Skin epidermis (tissue), 12 donors: ENCODE measurements at regions not wholly inside any gene's neighbourhood (a gene's known extent, or its start where the extent isn't known, plus 50 kb on each side); places are given as distances from the start of the nearest gene placed in this dataset.
"Not testable (repeated sequence)": the region's sequence is repeated elsewhere in the genome, so short reads cannot be mapped to it uniquely, and the experiment has no call there.

Source experiments
- H3K27ac ChIP-seq, 21 experiments: fragments of 200-600 bp; sonication (generic) in 11 of 21; one replicate each; pipeline ENCODE4 v1.5.0; 2020; ENCODE audit warnings: mild to moderate bottlenecking in 3 of 21, inconsistent platforms in 2 of 21, moderate library complexity in 2 of 21
- H3K4me3 ChIP-seq, 7 experiments: fragments of 200-600 bp; sonication (generic) in 2 of 7; one replicate each; pipeline ENCODE4 v1.5.0; 2020; ENCODE audit warnings: inconsistent platforms in 2 of 7, mild to moderate bottlenecking in 2 of 7, moderate library complexity in 1 of 7

GRCh38 chr21:28104346-28104745 lies 888.3 kb downstream of the LTN1 start:
- Histone ChIP-seq H3K4me3 (no peak overlapping the region), H3K27ac (no peak overlapping the region)

DNA sequence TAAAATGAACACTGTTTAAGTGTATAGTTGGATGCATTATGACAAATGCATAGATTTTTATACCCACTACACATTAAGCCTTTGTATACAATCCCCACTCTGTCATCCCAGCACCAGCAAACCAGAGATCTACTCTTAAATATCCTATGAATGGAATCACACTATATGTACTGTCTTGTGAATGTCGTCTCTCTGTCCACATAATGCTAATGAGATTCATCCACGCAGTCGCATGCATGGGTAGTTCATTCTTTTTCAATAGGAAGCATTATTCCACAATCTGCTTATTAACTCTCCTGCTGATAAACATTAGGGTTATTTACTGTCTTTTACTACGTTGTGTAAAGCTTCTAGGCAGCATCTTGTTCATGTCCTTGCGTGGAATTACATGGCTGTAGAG lies 892.3 kb downstream of the LTN1 start:
- Histone ChIP-seq H3K4me3 (no peak overlapping the region), H3K27ac (no peak overlapping the region)

DNA sequence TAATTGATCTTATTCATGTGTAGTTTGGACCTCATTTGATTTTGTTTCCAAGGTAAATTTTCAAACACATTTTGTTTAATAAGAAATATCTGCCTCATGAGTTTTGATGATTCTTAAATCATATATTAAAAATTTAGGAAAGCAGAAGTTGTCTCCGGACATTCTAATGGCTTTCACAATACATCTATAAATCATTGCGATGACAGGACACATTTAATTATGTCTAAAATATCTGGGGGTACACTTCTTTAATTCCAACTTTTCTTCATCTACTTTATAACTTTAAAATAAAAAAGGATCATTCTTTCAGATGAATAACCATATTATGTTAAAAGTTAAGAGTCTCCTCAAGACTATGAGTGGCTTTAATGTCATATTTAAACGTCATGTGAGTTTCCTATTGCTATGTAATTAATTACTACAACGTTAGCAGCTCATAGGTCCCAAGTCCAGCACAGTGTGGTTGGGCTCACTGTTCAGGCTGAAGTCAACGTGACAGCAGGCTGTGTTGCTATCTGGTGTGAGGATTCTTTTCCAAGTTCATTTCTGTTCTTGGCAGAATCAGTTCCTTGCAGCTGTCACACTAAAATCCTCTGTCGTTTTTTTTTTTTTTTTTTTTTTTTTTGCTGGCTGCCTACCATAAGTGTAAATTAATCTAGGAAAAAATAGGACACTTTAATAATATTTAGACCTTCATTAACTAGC lies 893.5 kb downstream of the LTN1 start:
- no peak overlapping the region for H3K4me3 ChIP-seq
- no peak overlapping the region for H3K27ac ChIP-seq

- Histone ChIP-seq H3K27ac (no peak overlapping the region), H3K4me3 (no peak overlapping the region)
Measured at GRCh38 chr21:28091466-28091865, 901.2 kb downstream of the LTN1 start.

- H3K27ac ChIP-seq, result no peak overlapping the region
- no peak overlapping the region for H3K4me3 ChIP-seq
Measured at GRCh38 chr21:28090546-28090945, 902.1 kb downstream of the LTN1 start.

DNA sequence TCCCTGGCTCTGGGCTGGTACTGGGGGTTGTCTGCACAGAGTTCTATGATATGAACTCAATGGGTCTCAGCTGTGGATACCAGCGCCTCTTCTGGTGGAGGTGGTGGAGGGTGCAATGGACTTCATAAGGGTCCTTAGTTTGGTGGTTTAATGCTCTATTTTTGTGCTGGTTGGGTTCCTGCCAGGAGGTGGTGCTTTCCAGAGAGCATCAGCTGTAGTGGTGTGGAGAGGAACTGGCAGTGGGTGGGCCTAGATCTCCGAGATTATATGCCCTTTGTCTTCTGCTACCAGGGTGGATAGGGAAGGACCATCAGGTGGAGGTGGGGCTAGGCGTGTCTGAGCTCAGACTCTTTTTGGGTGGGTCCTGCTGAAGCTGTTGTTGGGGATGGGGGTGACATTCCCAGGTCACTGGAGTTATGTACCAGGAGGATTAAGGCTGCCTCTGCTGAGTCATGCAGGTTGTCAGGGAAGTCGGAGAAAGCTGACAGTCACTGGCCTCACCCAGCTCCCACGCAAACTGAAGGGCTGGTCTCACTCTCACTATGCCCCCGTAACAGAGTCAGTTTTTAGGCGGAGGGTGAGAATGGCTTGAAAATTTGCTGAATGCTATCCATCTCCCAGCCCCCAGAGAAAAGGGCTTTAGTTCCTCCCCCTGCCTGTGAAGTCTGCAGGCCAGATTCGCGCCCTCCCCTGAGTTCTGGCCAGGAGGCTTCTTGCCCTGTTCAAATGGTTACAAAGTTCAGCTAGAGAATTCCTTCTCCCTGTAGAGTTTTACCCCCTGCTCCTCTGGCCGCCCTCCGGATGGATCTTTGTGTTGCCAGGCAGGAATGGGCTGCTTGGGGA lies 902.9 kb downstream of the LTN1 start:
- no peak overlapping the region for H3K27ac ChIP-seq
- H3K4me3 ChIP-seq, result no peak overlapping the region

- Histone ChIP-seq H3K27ac (no peak overlapping the region), H3K4me3 (no peak overlapping the region)
Measured at GRCh38 chr21:28086861-28087581, 905.7 kb downstream of the LTN1 start.

GRCh38 chr21:28084951-28085350 lies 907.7 kb downstream of the LTN1 start:
- Histone ChIP-seq H3K4me3 (no peak overlapping the region), H3K27ac (no peak overlapping the region)

DNA sequence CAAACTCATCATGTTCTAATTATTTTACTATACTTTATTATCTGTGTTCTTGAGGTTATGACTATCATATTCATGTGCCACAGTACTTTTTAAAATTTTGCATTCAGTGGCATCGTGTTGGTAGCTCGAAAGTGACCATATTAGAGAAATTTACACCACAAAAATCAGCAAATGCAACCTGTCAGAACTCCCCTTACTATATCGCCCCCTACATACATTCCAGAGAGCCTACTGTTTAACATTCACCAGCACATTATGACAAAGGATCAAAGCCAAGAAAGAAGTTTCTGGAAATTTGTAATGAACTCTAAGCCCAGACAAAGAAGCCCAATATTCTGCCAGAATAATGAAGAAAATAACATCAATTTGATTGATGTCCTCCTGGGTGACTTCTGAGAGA lies 909.3 kb downstream of the LTN1 start:
- no peak overlapping the region for H3K4me3 ChIP-seq
- H3K27ac ChIP-seq, result no peak overlapping the region

- H3K4me3 ChIP-seq, result no peak overlapping the region
- no peak overlapping the region for H3K27ac ChIP-seq
Measured at GRCh38 chr21:28078126-28078525, 914.6 kb downstream of the LTN1 start.

DNA sequence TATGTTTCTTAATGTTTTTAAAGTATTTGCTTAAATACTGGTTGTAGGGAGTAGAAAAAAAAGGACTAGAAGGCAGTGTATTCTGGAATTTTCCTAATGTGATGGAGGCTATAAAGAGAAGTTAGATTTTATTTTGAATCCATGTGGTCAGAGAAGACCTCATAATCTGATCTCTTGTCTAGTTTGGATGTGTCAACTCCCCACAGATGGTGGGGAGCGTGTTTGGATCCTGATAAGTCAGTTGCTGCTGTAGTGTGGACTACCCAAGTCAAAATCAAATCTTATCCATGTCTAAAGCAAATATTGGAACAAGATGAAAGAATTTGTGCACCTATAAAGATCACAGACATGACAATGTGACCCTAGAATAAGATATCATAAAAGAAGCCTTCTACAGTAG lies 918.0 kb downstream of the LTN1 start:
- Histone ChIP-seq H3K27ac (no peak overlapping the region), H3K4me3 (no peak overlapping the region)

DNA sequence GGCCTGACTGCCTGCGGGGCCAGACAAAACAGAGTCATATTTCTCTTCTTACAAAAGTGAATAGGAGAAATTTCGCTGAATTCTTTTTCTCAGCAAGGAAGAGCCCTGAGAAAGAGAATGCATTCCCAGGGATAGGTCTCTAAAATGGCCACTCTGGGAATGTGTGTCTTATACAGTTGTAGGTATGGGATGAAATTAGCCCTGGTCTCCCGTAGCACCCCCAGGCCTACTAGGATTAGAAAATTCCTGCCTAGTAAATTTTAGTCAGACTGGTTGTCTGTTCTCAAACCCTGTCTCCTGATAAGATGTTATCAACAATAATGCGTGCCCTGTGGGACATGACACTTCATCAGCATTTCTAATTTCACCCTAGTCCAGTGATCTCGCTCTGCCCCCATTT lies 920.1 kb downstream of the LTN1 start:
- Histone ChIP-seq H3K27ac (no peak overlapping the region), H3K4me3 (no peak overlapping the region)

DNA sequence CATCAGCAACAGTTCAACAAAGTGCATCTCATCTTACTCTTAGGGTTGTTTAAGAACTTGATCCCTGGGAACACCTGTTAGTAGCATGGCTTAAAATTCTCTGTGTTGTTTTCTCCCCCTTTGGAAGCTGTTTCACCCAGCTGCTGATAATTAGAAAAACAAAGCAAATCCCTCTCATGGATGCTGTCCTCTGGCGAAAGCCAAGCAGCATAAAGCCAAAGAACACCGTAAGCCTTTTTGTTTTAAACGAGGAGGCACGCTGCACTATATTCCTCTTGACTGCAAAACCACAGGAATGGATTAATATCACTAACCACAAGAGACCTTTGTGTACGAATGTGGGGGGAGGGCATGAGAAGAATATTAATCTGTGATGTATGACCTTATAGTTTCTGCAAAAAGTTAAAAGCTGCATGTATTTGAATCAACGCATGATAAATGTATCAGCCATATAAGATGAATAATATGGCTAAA lies 923.2 kb downstream of the LTN1 start:
- no peak overlapping the region for H3K27ac ChIP-seq
- H3K4me3 ChIP-seq, result no peak overlapping the region

DNA sequence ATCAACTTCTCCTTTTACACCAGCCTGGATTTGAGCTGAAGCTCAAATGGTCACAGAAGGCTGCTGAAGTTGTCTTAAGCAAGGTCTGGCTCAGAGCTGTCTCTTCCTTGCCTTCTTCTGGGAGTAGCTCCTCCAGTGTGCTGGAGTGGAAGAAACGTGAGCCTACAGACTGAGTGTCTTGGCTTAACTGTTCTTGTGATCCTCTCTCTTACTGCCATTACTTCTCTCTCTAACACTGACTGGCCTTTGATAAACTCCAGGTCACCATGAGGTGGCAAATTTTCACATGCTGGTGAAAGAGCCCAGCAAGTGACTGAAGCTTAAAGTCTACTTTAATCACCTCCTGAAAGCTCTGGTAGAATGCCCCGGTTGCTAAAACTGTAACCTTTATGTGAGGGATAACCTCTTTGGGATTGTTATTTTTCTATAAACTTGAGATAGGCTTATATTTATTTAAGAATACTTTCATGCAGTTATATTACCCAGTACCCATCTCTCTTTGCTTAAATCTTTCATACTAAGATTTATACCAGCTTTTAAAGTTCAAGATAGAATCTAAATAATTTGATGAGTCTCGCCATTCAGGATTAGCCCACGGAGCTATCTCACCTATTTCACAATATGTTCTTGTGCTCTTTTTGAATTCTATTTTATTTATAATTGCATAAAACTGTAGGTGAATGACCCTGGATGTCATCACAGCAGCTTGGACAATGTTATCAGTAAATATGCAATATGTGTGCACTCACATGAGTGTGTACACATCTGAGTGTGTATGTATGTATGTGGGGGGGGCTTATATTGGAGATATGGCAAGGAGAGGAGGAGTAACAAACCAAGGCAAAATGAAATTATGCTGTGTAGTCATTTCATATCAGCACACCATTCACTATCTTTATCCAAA lies 924.0 kb downstream of the LTN1 start:
- no peak overlapping the region for H3K4me3 ChIP-seq
- no peak overlapping the region for H3K27ac ChIP-seq

- no peak overlapping the region for H3K27ac ChIP-seq
- H3K4me3 ChIP-seq, result no peak overlapping the region
Measured at GRCh38 chr21:28066596-28067387, 925.9 kb downstream of the LTN1 start.

DNA sequence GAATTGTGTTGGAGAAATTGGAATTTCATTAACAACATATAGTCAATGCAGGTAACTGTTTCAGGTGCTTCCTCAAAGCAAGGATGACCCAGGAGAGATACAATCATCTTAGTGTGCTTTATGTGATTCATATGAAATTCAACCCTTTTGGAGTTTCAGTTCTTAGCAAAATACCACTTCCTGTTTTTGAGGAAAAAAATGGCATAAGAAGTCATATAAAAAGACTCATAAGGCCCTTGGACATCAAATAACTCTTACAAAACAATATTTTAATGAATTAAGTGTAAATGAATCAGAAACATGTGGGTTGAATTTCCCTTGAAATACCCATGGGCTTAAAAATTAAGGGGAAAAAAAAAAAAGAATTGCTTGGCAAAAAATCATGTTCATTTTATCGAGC lies 926.6 kb downstream of the LTN1 start:
- Histone ChIP-seq H3K27ac (no peak overlapping the region), H3K4me3 (no peak overlapping the region)

GRCh38 chr21:28063241-28064216 lies 929.1 kb downstream of the LTN1 start:
- Histone ChIP-seq H3K4me3 (no peak overlapping the region), H3K27ac (no peak overlapping the region)

DNA sequence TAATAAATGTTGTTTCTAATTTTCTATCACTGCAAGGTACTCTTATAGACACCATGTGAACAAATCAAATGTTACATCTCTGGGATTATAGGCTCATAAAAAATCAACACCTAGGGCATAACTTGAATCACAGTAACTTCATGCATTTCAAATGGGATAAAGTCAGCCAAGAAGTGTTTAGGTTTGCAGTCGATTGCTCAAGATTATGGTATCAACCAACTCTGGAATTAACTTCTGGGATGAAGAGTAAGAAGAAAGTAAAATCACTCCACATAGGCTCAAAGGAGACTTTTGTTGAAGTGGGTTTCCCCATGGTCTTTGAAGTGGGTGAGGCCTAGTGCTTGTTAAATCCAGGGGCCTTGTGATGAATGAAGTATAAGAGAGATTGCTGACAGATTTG lies 939.7 kb downstream of the LTN1 start:
- not testable (repeated sequence) for H3K4me3 ChIP-seq, H3K27ac ChIP-seq
